ENCODE measurements at regions not wholly inside any gene's neighbourhood (a gene's known extent, or its start where the extent isn't known, plus 50 kb on each side); places are given as distances from the start of the nearest gene placed in this dataset.

DNA sequence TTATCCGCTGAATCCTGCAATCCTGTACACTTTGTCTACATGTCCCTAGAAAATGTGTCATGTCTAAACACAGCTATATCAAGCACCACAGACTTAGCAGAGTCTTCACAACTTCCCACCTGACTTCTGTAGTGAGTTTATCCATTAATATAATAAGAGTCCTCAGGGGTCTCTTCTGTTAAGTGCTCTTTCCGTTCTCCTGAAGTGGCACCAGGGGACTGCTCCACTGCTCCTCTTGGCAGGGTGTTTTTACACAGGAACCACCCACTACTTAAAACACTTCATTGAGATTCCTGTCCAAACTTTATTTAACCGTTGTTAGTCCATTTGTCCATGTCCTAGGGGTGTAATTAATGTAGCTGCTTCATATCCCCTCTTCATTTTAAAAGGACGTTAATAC is 1000.4 kb downstream of the STPG2 start:
- in situ Hi-C loops (cut with MboI) = no loop called here
- Histone ChIP-seq H4K20me1 (ENCODE audit: control insufficient read depth, insufficient read depth) (no peaks in the 10 kb centered on the region), H3K27ac (ENCODE audit: control insufficient read depth, insufficient read depth) (no peak overlapping the region), H3K9me3 (replicated peaks; ENCODE audit: control insufficient read depth, insufficient read depth, low read length) (no peaks in the 10 kb centered on the region), H3K79me2 (ENCODE audit: control insufficient read depth, insufficient read depth, low read length) (no peaks in the 10 kb centered on the region), H3K36me3 (ENCODE audit: control insufficient read depth in 2 of 2, insufficient read depth in 2 of 2, low read length in 1 of 2) (no peaks in the 10 kb centered on the region), H2AFZ (ENCODE audit: control insufficient read depth, low read depth, low read length) (no peak overlapping the region), H3K9ac (ENCODE audit: control insufficient read depth, insufficient read depth, low read length) (no peak overlapping the region), H3K27me3 (replicated peaks in 1 of 2; ENCODE audit: control insufficient read depth in 2 of 2, insufficient read depth in 2 of 2, low read length in 1 of 2) (no peaks in the 10 kb centered on the region), H3K4me2 (ENCODE audit: control insufficient read depth, insufficient read depth) (no peak overlapping the region), H3K4me3 (no peak overlapping the region), H3K4me1 (ENCODE audit: control insufficient read depth, insufficient read depth, low read length) (no peaks in the 10 kb centered on the region)
- intact Hi-C loops (cut with micrococcal nuclease; ENCODE audit: unreplicated experiment) = no loop called here
- DNase-seq (ENCODE audit: low read depth, low spot score) (no peak), FAIRE-seq (no peak), ATAC-seq (no peak)
- TF ChIP-seq EGR1 (IDR thresholded peaks at IDR 0.05; ENCODE audit: borderline replicate concordance in 1 of 2, low read depth in 2 of 2, low read length in 2 of 2) (no peak), STAT3 (IDR thresholded peaks at IDR 0.05; ENCODE audit: low read depth, low read length) (no peak), NR2F1 (conservative IDR thresholded peaks at IDR 0.05) (no peak), CBFB (IDR thresholded peaks at IDR 0.05; ENCODE audit: low read depth) (no peak), KDM1A (IDR thresholded peaks at IDR 0.05; ENCODE audit: borderline replicate concordance) (no peak), SMAD5 (IDR thresholded peaks at IDR 0.05; ENCODE audit: low read depth) (no peak), SREBF1 (IDR thresholded peaks at IDR 0.05; ENCODE audit: low read length) (no peak), ASH2L (IDR thresholded peaks at IDR 0.05; ENCODE audit: borderline replicate concordance, low read depth) (no peak), ZNF622 (IDR thresholded peaks at IDR 0.05) (no peak), SREBF2 (IDR thresholded peaks at IDR 0.05; ENCODE audit: low read length) (no peak), MEF2B (IDR thresholded peaks at IDR 0.05; ENCODE audit: partially characterized antibody, poor library complexity, severe bottlenecking) (no peak)
- TF ChIP-seq, protein P1, sequence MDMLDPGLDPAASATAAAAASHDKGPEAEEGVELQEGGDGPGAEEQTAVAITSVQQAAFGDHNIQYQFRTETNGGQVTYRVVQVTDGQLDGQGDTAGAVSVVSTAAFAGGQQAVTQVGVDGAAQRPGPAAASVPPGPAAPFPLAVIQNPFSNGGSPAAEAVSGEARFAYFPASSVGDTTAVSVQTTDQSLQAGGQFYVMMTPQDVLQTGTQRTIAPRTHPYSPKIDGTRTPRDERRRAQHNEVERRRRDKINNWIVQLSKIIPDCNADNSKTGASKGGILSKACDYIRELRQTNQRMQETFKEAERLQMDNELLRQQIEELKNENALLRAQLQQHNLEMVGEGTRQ (IDR thresholded peaks at IDR 0.05; ENCODE audit: borderline replicate concordance, low read depth, low read length) = no peak
- TF ChIP-seq, protein P2, sequence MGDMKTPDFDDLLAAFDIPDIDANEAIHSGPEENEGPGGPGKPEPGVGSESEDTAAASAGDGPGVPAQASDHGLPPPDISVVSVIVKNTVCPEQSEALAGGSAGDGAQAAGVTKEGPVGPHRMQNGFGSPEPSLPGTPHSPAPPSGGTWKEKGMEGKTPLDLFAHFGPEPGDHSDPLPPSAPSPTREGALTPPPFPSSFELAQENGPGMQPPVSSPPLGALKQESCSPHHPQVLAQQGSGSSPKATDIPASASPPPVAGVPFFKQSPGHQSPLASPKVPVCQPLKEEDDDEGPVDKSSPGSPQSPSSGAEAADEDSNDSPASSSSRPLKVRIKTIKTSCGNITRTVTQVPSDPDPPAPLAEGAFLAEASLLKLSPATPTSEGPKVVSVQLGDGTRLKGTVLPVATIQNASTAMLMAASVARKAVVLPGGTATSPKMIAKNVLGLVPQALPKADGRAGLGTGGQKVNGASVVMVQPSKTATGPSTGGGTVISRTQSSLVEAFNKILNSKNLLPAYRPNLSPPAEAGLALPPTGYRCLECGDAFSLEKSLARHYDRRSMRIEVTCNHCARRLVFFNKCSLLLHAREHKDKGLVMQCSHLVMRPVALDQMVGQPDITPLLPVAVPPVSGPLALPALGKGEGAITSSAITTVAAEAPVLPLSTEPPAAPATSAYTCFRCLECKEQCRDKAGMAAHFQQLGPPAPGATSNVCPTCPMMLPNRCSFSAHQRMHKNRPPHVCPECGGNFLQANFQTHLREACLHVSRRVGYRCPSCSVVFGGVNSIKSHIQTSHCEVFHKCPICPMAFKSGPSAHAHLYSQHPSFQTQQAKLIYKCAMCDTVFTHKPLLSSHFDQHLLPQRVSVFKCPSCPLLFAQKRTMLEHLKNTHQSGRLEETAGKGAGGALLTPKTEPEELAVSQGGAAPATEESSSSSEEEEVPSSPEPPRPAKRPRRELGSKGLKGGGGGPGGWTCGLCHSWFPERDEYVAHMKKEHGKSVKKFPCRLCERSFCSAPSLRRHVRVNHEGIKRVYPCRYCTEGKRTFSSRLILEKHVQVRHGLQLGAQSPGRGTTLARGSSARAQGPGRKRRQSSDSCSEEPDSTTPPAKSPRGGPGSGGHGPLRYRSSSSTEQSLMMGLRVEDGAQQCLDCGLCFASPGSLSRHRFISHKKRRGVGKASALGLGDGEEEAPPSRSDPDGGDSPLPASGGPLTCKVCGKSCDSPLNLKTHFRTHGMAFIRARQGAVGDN (IDR thresholded peaks at IDR 0.05) = no peak
- TF ChIP-seq, protein P3, sequence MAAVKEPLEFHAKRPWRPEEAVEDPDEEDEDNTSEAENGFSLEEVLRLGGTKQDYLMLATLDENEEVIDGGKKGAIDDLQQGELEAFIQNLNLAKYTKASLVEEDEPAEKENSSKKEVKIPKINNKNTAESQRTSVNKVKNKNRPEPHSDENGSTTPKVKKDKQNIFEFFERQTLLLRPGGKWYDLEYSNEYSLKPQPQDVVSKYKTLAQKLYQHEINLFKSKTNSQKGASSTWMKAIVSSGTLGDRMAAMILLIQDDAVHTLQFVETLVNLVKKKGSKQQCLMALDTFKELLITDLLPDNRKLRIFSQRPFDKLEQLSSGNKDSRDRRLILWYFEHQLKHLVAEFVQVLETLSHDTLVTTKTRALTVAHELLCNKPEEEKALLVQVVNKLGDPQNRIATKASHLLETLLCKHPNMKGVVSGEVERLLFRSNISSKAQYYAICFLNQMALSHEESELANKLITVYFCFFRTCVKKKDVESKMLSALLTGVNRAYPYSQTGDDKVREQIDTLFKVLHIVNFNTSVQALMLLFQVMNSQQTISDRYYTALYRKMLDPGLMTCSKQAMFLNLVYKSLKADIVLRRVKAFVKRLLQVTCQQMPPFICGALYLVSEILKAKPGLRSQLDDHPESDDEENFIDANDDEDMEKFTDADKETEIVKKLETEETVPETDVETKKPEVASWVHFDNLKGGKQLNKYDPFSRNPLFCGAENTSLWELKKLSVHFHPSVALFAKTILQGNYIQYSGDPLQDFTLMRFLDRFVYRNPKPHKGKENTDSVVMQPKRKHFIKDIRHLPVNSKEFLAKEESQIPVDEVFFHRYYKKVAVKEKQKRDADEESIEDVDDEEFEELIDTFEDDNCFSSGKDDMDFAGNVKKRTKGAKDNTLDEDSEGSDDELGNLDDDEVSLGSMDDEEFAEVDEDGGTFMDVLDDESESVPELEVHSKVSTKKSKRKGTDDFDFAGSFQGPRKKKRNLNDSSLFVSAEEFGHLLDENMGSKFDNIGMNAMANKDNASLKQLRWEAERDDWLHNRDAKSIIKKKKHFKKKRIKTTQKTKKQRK (IDR thresholded peaks at IDR 0.05; ENCODE audit: low read depth, low read length) = no peak
- TF ChIP-seq, protein P4, sequence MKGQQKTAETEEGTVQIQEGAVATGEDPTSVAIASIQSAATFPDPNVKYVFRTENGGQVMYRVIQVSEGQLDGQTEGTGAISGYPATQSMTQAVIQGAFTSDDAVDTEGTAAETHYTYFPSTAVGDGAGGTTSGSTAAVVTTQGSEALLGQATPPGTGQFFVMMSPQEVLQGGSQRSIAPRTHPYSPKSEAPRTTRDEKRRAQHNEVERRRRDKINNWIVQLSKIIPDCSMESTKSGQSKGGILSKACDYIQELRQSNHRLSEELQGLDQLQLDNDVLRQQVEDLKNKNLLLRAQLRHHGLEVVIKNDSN (IDR thresholded peaks at IDR 0.05; ENCODE audit: borderline replicate concordance, extremely low read length, insufficient read depth, low read depth, low read length) = no peak
- WGBS (ENCODE audit: insufficient coverage, insufficient replicate concordance, low lambda C conversion rate, missing lambda C conversion rate) = 18% methylated on average over 4 of the region's 4 CpGs
- RAD21 ChIA-PET (ENCODE audit: unreplicated experiment) = interaction anchor here (1.0 kb wide), 1 partner anchor 10 kb away, joined by 3 read pairs; no protein-coding TSS in a partner anchor
- no TSS peak for BruUV-seq (replicated peaks)
- SMC1A ChIA-PET (ENCODE audit: uncharacterized antibody, unreplicated experiment) = interaction anchor here (1.3 kb wide), 1 partner anchor 9 kb away, joined by 3 read pairs; no protein-coding TSS in a partner anchor
- POLR2A ChIA-PET = no interaction called here
- CTCF ChIA-PET = interaction anchor here (1.4 kb wide), 1 partner anchor 13 kb away, joined by 4 read pairs; no protein-coding TSS in a partner anchor

Data from GM12878 (cell line).